GM20000 (cell line): ENCODE measurements at regions not wholly inside any gene's neighbourhood (a gene's known extent, or its start where the extent isn't known, plus 50 kb on each side); places are given as distances from the start of the nearest gene placed in this dataset.

Experiments used
- DNase-seq: peaks from one replicate; pipeline ENCODE4 v3.0.0; 2012; ENCODE audit warnings: low spot score
- TF ChIP-seq, protein P1 (sequence below): IDR thresholded peaks from 2 replicates; pipeline ENCODE4 v1.5.1; 2012; ENCODE audit warnings: mild to moderate bottlenecking, control low read depth; ENCODE audit errors: extremely low read depth, missing control alignments

DNA sequence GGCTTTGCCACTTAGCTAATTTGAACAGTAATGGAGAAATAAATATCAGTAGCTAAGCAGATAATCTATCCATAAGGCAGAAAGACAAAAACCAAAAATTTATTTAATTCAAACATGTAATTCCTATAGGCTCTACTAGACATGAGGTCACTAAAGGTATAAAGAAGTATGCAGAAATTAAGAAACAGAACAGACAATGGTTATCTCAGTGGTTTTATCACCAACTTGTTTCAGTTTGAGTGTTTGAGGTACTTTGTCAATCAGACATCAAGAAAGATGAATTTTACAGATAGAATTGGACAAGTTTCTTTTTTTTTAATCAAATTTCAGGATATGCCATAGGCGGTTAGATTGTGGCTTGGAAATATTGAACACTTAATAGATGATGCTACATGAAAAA is 67.4 kb upstream of the ZEB2 start:
- TF ChIP-seq, protein P1, sequence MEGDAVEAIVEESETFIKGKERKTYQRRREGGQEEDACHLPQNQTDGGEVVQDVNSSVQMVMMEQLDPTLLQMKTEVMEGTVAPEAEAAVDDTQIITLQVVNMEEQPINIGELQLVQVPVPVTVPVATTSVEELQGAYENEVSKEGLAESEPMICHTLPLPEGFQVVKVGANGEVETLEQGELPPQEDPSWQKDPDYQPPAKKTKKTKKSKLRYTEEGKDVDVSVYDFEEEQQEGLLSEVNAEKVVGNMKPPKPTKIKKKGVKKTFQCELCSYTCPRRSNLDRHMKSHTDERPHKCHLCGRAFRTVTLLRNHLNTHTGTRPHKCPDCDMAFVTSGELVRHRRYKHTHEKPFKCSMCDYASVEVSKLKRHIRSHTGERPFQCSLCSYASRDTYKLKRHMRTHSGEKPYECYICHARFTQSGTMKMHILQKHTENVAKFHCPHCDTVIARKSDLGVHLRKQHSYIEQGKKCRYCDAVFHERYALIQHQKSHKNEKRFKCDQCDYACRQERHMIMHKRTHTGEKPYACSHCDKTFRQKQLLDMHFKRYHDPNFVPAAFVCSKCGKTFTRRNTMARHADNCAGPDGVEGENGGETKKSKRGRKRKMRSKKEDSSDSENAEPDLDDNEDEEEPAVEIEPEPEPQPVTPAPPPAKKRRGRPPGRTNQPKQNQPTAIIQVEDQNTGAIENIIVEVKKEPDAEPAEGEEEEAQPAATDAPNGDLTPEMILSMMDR = no peak
- DNase-seq = no peak

DNA sequence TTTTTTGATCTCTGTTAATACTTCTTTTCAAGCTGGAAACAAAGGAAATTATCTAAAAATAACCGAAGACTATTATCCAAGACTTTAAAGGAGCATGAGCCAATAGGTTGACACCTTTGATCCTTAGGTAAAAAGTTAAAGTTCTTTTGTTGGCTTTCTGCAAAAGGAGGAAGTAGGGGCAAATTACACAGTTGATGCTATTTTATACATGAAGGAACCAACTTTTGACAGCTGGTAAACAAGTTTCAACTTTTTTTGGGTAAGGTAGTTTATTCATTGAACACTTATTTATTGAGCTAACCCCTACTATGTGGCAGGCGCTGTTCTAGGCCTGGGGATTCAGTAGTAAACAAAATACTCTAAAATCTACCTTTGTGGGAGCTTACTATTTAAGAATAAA is 66.6 kb upstream of the ZEB2 start:
- no peak for DNase-seq
- TF ChIP-seq, protein P1 = no peak

DNA sequence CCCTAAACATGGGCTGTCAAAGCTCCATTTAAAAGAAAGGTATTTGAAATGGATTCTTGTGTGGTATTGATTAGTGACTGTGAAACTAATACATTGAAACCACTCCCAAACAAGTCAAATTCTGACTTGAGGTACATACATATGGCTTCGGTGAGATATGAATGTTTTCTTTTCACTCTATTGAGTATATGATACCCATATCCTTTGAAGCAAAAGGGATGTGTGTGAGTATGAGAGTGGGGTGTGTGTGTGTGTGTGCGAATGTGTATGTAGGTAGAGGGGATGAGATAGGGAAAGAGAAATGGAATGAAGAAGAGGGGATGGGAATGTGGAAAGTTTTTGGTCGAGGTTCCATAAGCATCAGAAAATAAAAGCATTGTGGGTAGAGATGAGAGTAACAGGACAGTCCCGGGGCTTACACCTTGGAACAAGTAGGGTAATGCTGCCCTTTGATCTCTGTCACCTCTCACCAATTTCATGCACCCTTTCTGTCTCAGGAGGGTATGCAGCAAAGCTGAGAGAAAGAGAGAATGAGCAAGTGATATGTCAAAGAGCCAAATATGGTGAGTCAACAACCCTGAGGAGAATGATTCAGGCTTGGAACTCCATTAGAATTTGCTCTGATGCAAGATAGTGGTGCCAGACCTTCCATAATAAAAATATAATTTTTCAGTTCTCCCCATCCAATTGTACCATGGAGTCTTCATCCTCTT is 64.0 kb upstream of the ZEB2 start:
- TF ChIP-seq, protein P1 = no peak
- DNase-seq = no peak

DNA sequence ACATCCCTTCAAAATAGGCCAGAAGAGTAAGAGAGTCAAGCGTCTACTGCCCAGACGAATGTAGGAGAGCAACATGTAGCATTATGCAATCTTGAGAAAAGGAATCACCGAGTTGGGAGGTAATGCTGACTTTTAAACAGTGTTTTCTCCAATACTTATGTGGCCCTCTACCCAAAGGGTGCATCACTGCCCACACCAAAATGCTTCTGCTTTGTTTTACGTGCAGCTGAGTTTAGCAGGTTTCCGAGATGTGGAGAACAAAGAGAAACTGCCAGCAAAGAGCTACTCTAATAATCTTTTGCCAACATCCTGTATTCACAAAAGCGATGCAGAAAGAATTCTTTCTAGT is 63.4 kb upstream of the ZEB2 start:
- DNase-seq = no peak
- TF ChIP-seq, protein P1 = no peak

DNA sequence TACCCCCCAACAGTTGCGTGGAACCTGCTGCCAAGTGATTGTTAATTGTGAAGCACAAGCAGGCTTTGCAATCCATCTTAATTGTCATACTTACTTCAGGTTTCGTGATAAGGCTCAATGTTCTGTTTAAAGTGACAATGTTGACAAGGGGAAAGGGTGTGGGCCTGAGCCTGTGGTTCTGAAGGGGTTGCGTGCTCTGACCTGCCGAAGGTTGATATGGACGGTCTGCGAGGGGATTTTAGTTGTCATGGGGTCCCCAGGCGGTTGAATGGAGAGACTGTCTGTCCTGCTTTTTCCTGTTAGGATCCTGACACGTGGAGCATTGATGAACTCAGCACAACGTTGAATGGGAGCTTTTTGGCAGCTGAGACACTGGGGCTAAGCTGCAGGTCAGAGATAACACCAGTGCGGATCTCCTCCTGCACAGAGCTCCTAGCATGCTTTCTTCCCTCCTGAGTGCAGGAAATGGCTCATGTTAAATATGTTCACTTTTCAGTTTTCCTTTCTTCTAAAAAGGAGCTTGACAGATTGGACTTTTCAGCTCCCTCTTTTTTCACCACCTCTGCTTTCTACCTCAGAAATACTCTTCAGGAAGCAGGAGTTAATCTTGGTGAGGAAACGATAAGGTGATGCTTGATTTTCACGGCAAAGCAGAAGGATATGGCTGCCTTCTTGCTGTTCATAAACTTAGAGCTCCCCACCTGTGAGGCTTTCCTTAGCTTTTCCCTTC is 62.9 kb upstream of the ZEB2 start:
- TF ChIP-seq, protein P1 = no peak
- no peak for DNase-seq

DNA sequence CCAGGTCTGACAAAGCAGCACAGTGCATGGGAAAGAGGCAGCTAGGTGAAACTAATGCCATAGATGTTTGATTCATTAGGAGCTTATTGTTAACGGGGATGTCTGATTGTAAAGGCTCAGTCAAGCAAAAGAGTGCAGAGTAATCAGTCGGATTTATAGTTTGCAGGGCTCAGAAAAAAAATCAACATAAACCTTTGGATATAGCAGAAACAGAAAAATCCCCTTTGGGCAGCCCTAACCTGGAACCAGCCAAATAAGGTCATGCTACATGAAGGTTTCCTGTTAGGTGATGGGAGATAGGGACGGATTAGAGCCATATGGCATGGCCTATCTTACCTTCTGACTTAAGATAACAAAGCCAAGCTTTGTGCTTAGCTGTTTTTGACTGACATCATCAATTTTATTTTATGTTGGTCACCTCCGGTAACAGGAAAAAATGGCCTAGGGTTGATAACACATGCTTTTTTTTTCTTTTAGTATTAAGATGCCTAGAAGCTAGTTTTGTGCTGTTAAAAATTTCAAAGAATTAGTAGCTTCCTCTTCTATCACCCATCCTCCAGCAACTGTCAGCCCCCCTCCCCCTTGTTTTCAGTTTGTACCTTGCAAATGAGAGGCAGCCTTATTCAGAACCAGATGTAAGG is 60.7 kb upstream of the ZEB2 start:
- DNase-seq = no peak
- TF ChIP-seq, protein P1 = no peak

DNA sequence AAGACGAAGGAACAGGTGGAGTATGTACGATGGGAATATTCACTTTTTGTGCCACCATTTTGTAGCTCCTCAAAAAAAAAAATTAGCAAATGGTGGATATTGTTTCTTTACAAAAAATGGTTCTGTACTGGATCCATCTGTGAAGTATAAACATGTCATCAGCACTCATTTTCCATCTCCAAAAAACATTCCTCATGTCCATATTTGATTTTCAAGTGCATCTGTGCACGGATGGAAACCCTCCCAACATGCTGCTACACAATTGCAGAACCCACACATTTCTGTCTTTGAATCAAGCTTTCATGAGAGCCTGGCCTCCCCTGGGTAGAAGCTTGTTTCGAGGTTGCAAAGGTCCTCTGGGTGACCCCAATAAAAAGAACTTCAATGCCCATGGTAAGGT is 59.6 kb upstream of the ZEB2 start:
- TF ChIP-seq, protein P1 = no peak
- no peak for DNase-seq
